Activated naive CD4-positive, alpha-beta T cell treated with anti-CD3 and anti-CD28 coated beads, Interleukin-2, amount 50 U/mL, for 24 hours (primary cell): ENCODE measurements at regions not wholly inside any gene's neighbourhood (a gene's known extent, or its start where the extent isn't known, plus 50 kb on each side); places are given as distances from the start of the nearest gene placed in this dataset.

Experiments
- H3K27ac Mint-ChIP-seq: one replicate; pipeline ENCODE4 v1.8.0; 2021; ENCODE audit warnings: mild to moderate bottlenecking, mixed read lengths
- H3K27me3 Mint-ChIP-seq: one replicate; pipeline ENCODE4 v1.8.0; 2021; ENCODE audit warnings: mixed read lengths
- H3K36me3 Mint-ChIP-seq: one replicate; pipeline ENCODE4 v1.8.0; 2021; ENCODE audit warnings: mixed read lengths
- H3K4me1 Mint-ChIP-seq: one replicate; pipeline ENCODE4 v1.8.0; 2021; ENCODE audit warnings: mixed read lengths
- H3K4me3 Mint-ChIP-seq: one replicate; pipeline ENCODE4 v1.8.0; 2021; ENCODE audit warnings: mild to moderate bottlenecking, mixed read lengths
- H3K9me3 Mint-ChIP-seq: one replicate; pipeline ENCODE4 v1.8.0; 2021; ENCODE audit warnings: mixed read lengths

DNA sequence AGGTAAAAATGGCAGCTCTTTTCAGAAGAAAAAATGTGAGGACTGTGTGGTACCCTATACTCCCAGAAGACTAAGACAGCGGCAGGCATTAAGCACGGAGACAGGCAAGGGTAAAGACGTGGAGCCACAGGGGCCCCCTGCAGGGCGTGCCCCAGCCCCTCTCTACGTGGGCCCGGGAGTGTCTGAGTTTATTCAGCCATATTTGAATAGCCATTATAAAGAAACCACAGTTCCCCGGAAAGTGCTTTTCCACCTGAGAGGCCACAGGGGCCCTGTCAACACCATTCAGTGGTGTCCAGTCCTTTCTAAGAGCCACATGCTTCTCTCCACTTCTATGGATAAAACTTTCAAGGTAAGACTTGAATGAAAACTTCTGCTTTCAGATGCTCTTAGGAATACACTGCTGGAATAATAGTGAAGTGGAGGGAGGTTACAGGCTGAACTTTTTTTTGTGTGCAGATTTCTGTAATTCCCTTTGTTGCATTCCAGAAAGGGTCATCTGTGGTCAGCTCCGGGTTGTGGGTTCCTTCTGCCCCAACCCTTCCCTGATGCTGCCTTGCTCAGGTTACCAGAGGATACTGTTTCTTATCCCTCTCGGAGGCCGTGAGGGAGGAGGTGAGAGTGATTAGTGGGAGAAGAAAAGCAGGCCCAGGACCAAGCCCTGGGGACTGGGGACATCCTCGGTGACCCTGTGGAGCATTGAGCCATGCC lies 58.4 kb downstream of the SLC25A47 start:
- Mint-ChIP-seq H3K27me3 (no peaks in the 10 kb centered on the region), H3K9me3 (no peaks in the 10 kb centered on the region), H3K27ac (no peak overlapping the region), H3K4me1 (peaks cover 24% of the 10 kb centered on the region), H3K4me3 (no peak overlapping the region), H3K36me3 (peaks cover 1% of the 10 kb centered on the region)

DNA sequence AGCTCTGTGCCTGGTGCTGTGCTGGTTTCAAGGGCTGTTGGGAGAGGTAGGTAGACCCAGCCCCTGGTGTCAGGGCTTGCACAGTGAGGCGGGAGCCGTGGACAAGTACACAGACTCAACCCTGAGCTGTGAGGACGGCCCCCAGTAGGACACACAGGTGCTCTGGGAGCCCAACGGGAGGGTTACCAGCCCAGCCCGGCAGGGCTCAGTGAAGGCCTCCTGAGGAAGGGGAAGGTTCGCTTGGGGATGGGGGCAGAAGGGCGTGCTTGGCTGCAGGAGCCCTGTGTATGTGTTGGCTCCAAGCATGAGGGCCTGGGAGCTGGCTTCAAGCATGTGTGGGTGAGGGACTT lies 58.9 kb downstream of the SLC25A47 start:
- Mint-ChIP-seq H3K4me1 (peaks cover 19% of the 10 kb centered on the region), H3K36me3 (peaks cover 1% of the 10 kb centered on the region), H3K27me3 (no peaks in the 10 kb centered on the region), H3K27ac (no peak overlapping the region), H3K9me3 (no peaks in the 10 kb centered on the region), H3K4me3 (no peak overlapping the region)

DNA sequence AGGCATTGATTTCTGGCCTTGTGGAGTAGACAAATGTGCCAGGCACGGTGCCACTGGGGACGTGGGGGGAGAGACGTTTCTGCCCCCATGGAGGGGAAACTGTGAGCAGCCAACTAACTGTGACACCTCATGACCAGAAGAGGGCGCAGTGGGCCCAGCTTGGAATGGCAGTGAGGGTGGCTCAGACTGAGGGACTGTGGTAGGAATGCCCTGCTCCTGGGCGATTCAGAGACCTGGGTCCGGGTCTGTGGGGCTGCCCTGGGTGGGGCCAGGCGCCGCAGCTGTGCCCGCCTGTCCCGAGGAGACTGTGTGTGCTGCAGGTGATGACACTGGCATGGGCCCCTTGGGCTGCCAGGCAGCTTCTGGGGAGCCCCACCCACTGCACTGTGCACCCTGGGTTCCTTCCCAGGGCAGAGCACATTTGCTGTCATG lies 60.6 kb downstream of the SLC25A47 start:
- Mint-ChIP-seq H3K36me3 (peaks cover 1% of the 10 kb centered on the region), H3K27ac (no peak overlapping the region), H3K4me1 (peaks cover 23% of the 10 kb centered on the region), H3K27me3 (no peaks in the 10 kb centered on the region), H3K9me3 (no peaks in the 10 kb centered on the region), H3K4me3 (no peak overlapping the region)

DNA sequence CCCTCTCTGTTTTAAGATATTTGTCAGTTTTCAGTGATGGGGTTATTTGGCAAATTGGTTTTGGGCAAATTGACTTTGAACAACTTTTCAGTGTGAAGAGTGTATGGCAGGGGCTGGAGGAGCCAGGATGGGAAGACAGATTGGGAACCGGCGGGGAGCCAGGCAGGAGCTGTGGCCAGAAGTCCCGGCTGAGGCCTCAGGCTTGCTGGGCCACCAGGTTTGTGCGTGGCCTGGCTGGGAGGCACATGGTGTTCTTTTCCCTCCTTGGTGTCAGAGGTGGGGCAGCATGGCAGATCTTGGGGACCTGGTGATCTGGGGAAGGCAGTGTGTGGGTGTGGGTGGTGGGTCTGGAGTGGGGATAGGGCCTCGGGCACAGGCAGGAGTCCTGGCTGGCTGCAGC lies 61.1 kb downstream of the SLC25A47 start:
- Mint-ChIP-seq H3K27ac (no peak overlapping the region), H3K9me3 (no peaks in the 10 kb centered on the region), H3K36me3 (peaks cover 1% of the 10 kb centered on the region), H3K4me3 (no peak overlapping the region), H3K4me1 (peaks cover 21% of the 10 kb centered on the region), H3K27me3 (no peaks in the 10 kb centered on the region)

DNA sequence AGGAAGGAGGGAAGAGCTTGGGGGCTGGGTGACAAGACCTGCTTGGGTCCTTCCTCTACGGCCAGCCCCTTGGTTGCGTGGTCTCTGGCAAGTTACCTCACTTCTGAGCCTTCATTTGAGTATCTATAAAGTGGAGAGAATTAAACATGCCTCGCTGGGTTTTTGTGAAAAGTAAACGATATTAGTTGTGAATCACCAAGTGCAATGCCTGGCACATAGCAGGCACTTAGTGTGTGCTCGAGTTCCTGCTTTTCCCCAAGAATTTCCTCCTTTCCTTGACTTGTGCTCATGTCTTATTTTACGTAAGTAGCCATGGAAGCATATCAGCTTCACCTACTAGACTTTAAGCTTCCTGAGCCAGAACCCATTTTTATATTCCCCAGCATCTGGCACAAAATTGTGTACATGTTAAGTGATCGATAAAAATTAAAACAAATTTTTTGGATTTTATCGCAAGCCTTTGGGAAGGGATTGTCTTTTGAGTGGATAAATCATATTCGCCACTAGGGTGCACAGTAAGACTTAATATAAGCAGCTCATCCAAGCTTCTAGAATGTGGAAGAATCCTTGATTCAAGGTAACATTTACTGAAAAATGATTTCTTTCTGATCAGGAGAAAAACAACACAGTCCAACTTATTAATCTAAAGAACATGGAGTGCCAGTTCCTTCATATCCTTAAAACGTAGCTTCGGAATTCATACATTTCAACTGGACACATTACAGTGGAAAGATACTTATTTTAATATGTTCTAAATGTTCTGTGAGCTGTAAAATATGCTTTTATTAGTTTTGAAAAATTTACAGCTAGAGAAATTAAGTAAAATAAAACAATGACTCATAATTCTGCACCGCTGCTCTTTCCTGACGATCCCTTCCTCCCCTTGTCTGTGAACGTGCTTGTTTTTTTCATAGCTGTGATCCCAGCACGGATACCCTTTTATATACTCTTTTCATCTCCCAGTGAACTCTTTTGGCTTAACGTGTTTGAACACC lies 62.0 kb downstream of the SLC25A47 start:
- H3K4me3 Mint-ChIP-seq: no peak overlapping the region
- H3K9me3 Mint-ChIP-seq: no peaks in the 10 kb centered on the region
- H3K27me3 Mint-ChIP-seq: no peaks in the 10 kb centered on the region
- peaks cover 1% of the 10 kb centered on the region for H3K36me3 Mint-ChIP-seq
- no peak overlapping the region for H3K27ac Mint-ChIP-seq
- peaks cover 25% of the 10 kb centered on the region for H3K4me1 Mint-ChIP-seq

DNA sequence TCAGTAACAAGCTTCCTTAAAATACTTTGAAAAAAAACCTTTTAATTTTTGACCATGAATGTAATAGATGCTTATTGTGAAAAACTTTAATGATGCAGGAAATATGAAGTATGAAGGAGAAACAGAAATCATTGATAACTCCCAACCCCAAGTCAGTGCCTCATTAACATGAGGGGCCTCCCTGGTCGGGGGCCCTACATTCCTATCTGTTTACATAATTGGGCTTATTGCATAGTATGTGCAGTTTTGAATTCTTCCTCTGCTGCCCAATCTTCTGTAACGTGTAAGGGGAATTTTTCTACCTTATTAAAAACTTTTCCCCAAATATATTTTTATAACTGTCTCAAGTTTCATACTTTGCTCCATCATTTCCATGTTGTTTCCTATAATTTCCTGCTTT lies 63.0 kb downstream of the SLC25A47 start:
- H3K4me3 Mint-ChIP-seq: no peak overlapping the region

DNA sequence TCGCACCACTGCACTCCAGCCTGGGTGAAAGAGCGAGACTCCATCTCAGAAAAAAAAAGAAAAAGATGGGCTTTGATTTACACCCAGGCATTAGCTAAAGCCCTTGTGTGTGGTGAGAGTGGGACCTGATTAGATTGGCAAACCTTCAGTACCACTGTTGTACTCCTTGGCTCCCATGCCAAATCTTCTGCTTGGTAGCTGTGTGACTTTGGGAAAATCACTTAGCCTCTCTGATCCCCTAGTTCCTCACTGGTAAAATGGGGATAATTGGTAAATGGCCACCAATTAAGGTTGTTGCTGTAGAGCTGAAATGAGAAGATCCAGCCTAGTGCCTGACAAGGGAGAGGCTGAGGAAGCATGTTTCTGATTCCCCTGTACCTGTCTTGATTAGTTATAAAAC lies 63.7 kb downstream of the SLC25A47 start:
- Mint-ChIP-seq H3K27me3 (no peaks in the 10 kb centered on the region), H3K36me3 (peaks cover 2% of the 10 kb centered on the region), H3K4me3 (no peak overlapping the region), H3K27ac (no peak overlapping the region), H3K4me1 (peaks cover 32% of the 10 kb centered on the region), H3K9me3 (no peaks in the 10 kb centered on the region)

More for the DNA sequence above, 63.0 kb downstream of the SLC25A47 start:
- no peaks in the 10 kb centered on the region for H3K9me3 Mint-ChIP-seq
- H3K27me3 Mint-ChIP-seq: no peaks in the 10 kb centered on the region
- H3K27ac Mint-ChIP-seq: no peak overlapping the region
- H3K36me3 Mint-ChIP-seq: peaks cover 2% of the 10 kb centered on the region
- H3K4me1 Mint-ChIP-seq: peaks cover 31% of the 10 kb centered on the region

DNA sequence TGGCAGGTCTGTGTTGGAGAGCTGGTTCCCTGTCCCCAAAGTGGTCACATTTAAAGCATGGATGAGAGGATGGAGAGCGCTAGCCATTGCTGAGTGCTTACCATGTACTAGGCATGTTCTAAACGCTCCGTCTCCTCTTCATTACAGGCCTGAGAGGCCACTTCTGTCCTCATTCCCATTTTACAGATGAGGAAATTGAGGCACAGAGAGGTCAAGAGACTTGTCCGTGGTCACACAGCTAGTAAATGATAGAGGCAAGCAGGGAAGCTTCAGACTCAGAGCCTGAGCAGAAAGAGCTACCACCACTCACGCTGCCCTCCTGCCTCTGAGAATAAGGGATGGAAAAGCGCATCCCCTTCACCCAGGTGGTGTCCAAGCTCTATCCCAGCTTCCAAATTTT lies 64.3 kb downstream of the SLC25A47 start:
- Mint-ChIP-seq H3K4me1 (peaks cover 32% of the 10 kb centered on the region), H3K9me3 (no peaks in the 10 kb centered on the region), H3K36me3 (peaks cover 2% of the 10 kb centered on the region), H3K4me3 (no peak overlapping the region), H3K27me3 (no peaks in the 10 kb centered on the region), H3K27ac (no peak overlapping the region)

DNA sequence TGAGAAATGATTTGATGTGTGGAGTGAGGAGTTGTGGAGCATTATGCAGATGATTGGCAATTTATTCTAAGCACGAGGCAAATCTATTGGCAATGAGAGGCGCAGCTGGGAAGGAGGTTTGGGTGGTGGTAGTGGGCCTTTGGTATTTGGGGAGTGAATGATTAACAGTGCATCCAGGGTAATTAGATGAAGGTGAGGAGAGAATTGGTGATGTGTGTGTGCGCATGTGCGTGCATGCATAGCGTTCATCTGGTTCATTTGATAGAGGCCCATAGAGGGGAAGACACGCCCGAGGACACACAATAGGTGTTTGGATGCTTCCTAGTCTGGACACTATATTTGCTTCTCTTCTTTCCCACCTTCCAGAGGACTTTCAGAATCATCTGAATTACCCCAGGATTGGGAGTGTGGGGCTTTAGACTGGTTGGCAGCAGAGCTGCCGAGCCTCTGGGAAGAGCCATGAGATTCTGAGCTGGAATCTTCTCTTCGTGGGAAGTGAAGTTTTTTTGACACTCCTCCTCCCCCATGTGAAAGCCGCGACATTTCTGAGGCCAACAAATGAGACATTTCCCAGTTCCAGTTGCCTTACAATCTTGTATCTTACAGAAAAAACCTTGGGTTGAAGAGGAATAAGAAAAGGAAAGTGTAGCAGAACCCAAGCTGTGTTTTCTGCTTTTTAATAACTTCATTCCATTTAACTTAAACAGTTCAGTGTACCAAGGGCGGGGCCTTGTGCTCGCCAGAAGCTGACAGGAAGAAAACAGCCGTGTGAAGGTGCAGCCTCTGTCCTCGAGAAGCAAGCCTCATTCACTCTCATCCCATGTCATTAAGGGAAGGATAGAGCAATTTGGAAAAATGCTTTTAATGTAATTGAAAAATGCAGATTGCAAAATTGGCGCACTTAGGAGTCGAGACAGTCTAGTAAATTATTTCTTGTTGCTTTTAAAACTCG lies 65.2 kb downstream of the SLC25A47 start:
- peaks cover 35% of the 10 kb centered on the region for H3K4me1 Mint-ChIP-seq
- H3K4me3 Mint-ChIP-seq: no peak overlapping the region
- H3K9me3 Mint-ChIP-seq: no peaks in the 10 kb centered on the region
- H3K27me3 Mint-ChIP-seq: no peaks in the 10 kb centered on the region
- no peak overlapping the region for H3K27ac Mint-ChIP-seq
- H3K36me3 Mint-ChIP-seq: peaks cover 2% of the 10 kb centered on the region

DNA sequence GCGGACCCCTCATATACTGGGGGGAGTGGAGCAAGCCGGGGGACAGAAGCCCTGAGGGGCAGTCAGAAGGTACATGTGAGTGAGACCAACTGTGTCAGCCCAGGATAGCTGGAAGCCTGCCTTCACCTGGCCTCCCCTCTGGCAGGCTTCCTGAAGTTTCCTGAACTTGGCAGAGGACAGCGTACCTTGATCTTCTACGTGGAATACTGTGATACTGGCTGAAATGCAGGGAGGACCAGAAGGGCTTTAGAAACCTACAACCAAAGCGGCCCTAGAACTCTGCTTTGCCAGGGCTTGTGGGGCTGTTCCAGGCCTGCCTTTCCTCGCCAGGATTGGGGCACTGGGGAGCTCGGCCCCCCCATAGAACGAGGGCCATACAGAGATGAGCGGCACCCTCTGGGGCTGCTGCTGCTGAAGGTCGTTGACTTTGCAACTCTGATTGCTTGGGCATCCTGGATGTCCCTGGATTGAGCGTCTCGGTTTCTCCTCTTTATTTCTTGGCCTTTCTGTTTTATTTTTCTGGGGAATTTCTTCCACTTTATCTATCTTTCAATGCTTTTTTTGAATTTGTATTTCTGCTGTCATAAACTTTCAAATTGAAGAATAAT lies 66.5 kb downstream of the SLC25A47 start:
- Mint-ChIP-seq H3K9me3 (no peaks in the 10 kb centered on the region), H3K27me3 (no peaks in the 10 kb centered on the region), H3K4me3 (no peak overlapping the region), H3K4me1 (peaks cover 32% of the 10 kb centered on the region), H3K27ac (no peak overlapping the region), H3K36me3 (peaks cover 2% of the 10 kb centered on the region)

DNA sequence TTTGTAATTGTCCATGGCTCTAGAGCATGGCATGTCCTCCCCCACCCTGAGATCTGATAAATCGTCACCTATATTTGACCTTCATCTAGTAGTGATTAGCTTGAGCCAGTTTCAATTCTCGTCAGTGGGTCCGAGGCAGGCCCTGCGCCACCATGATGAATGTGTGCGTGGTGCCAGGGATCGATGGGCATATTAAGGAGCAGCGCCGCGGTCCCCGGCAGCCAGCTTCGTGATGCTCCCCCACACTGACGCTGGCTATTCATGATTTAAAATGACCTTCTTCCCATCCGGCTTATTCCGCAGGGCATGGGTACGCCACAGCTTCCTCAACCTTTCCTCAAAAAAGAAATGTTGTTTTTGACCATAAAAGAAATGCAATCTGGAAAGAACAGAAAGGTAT lies 68.0 kb downstream of the SLC25A47 start:
- no peak overlapping the region for H3K27ac Mint-ChIP-seq
- H3K4me1 Mint-ChIP-seq: peaks cover 33% of the 10 kb centered on the region
- no peak overlapping the region for H3K4me3 Mint-ChIP-seq
- peaks cover 2% of the 10 kb centered on the region for H3K36me3 Mint-ChIP-seq
- H3K27me3 Mint-ChIP-seq: no peaks in the 10 kb centered on the region
- H3K9me3 Mint-ChIP-seq: no peaks in the 10 kb centered on the region

DNA sequence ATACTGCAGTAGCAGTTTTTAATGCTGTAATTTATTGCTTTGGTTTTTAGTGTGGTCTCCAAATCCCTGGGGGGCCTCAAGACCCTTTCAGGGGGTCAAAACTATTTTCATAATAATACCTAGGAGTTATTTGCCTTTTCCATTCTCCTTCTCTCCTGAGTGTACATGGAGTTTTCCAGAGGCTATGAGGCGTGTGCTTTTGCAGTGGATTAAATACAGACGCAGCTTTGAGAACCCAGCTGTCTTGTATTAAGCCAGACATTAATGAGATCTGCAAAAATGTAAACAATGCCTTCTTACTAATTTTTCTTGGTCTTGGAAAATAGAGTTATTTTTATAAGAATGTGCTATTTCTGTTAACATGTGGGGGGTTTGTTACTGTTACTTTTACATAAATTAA lies 68.6 kb downstream of the SLC25A47 start:
- Mint-ChIP-seq H3K36me3 (peaks cover 2% of the 10 kb centered on the region), H3K9me3 (no peaks in the 10 kb centered on the region), H3K4me1 (peaks cover 33% of the 10 kb centered on the region), H3K27ac (no peak overlapping the region), H3K4me3 (no peak overlapping the region), H3K27me3 (no peaks in the 10 kb centered on the region)

DNA sequence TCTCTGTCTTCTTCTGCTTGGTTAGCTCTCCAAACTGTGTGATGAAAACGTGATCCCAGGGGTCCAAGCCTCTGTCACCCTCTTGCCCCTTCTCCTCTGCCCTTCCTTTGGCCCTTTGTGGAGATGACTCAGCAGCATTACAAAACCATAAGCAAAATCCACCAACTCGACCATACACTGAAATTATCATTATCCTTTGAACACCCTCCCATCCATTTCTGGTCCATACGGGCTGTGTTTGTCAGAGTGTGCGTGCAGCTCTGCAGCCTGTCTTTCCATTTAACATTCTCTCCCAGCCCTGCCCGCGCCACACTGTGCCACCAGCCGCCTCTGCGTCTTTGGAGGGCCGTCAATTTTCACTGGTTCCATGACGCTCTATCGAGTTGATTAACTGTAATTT lies 69.2 kb downstream of the SLC25A47 start:
- peaks cover 33% of the 10 kb centered on the region for H3K4me1 Mint-ChIP-seq
- H3K36me3 Mint-ChIP-seq: peaks cover 2% of the 10 kb centered on the region
- no peaks in the 10 kb centered on the region for H3K9me3 Mint-ChIP-seq
- H3K27me3 Mint-ChIP-seq: no peaks in the 10 kb centered on the region
- no peak overlapping the region for H3K4me3 Mint-ChIP-seq
- H3K27ac Mint-ChIP-seq: no peak overlapping the region

DNA sequence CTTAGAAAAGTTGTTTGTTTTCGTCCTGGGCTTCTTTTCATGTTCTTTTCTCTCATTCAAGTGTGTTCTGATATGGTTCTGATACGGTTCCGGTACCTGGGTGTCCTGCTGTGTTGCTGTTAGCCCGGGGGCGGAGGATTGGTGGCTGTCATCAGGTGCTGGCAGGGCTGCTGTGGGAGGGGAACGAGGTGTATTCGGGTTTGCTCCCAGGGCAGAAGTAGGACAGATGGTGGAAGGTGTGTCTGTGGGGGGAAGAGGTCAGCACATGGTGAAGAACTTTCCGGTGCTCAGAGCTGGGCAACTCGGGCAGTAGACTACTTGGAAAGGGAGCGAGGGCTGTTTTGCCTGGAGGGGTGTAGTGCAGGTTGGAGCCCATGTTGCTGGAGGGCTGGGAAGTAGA lies 70.2 kb downstream of the SLC25A47 start:
- Mint-ChIP-seq H3K9me3 (no peaks in the 10 kb centered on the region), H3K36me3 (peaks cover 2% of the 10 kb centered on the region), H3K27me3 (no peaks in the 10 kb centered on the region), H3K4me1 (peaks cover 26% of the 10 kb centered on the region), H3K27ac (no peak overlapping the region), H3K4me3 (no peak overlapping the region)
